ENCODE measurements at regions not wholly inside any gene's neighbourhood (a gene's known extent, or its start where the extent isn't known, plus 50 kb on each side); places are given as distances from the start of the nearest gene placed in this dataset.

GRCh38 chr1:204746838-204747442 is 61.4 kb upstream of the LRRN2 start:
- Histone ChIP-seq H3K27ac (ENCODE audit: extremely low read length, insufficient read depth, low read length) (no peak overlapping the region), H3K79me2 (ENCODE audit: insufficient read depth, low read length) (no peaks in the 10 kb centered on the region), H4K20me1 (ENCODE audit: insufficient read depth, low read length) (no peaks in the 10 kb centered on the region), H3K4me1 (ENCODE audit: insufficient read depth, low read length) (0 out of 2 replicates have a peak, but pooled peaks cover 6% of the 10 kb centered on the region), H3K36me3 (replicated peaks in 1 of 2; ENCODE audit: control insufficient read depth in 1 of 2, insufficient read depth in 2 of 2, low read length in 2 of 2) (no peaks in the 10 kb centered on the region), H3K9me3 (ENCODE audit: low read length) (no peaks in the 10 kb centered on the region), H3K4me3 (replicated peaks in 1 of 3; ENCODE audit: insufficient read depth in 1 of 3, low read depth in 2 of 3, low read length in 3 of 3) (no peak overlapping the region), H3K9ac (ENCODE audit: insufficient read depth, low read depth, low read length) (no peak overlapping the region), H3K4me2 (ENCODE audit: low read depth, low read length) (no peak overlapping the region), H2AFZ (ENCODE audit: low read length) (no peak overlapping the region), H3K27me3 (ENCODE audit: control insufficient read depth in 1 of 2, insufficient read depth in 2 of 2, low read length in 2 of 2) (peaks cover 0 to 13% of the 10 kb centered on the region in 2 experiments; a peak in 4 of 5 replicates)
- TF ChIP-seq STAG1 (CRISPR knock-in tag; IDR thresholded peaks at IDR 0.05) (peak; percentile 34), CEBPB (IDR thresholded peaks at IDR 0.05; ENCODE audit: borderline replicate concordance, low read depth, low read length) (peak; percentile 23; the same call in 1 of the 2 replicates), SMC3 (IDR thresholded peaks at IDR 0.05; ENCODE audit: low read length) (peak; percentile 22; the same call in 1 of the 2 replicates), BORCS8-MEF2B (CRISPR knock-in tag; IDR thresholded peaks at IDR 0.05) (no peak), ZBTB3 (CRISPR knock-in tag; IDR thresholded peaks at IDR 0.05; ENCODE audit: borderline replicate concordance, low read depth) (no peak)
- TF ChIP-seq, protein P1, sequence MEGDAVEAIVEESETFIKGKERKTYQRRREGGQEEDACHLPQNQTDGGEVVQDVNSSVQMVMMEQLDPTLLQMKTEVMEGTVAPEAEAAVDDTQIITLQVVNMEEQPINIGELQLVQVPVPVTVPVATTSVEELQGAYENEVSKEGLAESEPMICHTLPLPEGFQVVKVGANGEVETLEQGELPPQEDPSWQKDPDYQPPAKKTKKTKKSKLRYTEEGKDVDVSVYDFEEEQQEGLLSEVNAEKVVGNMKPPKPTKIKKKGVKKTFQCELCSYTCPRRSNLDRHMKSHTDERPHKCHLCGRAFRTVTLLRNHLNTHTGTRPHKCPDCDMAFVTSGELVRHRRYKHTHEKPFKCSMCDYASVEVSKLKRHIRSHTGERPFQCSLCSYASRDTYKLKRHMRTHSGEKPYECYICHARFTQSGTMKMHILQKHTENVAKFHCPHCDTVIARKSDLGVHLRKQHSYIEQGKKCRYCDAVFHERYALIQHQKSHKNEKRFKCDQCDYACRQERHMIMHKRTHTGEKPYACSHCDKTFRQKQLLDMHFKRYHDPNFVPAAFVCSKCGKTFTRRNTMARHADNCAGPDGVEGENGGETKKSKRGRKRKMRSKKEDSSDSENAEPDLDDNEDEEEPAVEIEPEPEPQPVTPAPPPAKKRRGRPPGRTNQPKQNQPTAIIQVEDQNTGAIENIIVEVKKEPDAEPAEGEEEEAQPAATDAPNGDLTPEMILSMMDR (CRISPR knock-in tag; IDR thresholded peaks at IDR 0.05): peak; percentile 71
- FAIRE-seq (peak; percentile 88), ATAC-seq (peak; percentile 86), DNase-seq (ENCODE audit: low spot score) (peak; percentile 40)
- in situ Hi-C loops (cut with HindIII; ENCODE audit: extremely low pct_ligation_motif_present, low pct_unique_long_range_greater_than_20kb) (no loop called here), intact Hi-C loops (cut with micrococcal nuclease; ENCODE audit: unreplicated experiment) (no loop called here)
- BruUV-seq (replicated peaks): no TSS peak
- CTCF ChIA-PET (ENCODE audit: low intra/inter-chr PET ratio, low total read pairs): no interaction called here
- POLR2A ChIA-PET: no interaction called here

DNA sequence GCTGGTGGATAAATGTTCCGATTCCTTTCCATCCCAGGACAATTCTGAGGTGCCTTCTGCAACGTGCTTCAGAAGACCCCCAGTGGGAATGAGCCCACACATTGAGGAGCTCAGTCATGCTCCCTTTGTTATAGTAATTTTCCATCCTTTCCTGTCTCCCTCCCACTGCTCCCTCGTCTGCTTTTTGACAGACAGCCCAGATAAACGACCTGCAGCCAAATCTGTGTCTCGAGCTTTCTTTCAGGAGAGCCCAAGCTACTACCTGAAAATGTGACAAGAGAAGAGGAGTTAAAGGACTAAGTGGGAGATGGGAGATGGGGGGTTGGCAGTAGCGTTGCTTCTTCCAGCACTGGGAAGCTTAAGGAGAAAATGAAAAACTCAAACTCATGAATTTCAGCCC is 65.9 kb upstream of the LRRN2 start:
- in situ Hi-C loops (cut with HindIII; ENCODE audit: extremely low pct_ligation_motif_present, low pct_unique_long_range_greater_than_20kb) (no loop called here), intact Hi-C loops (cut with micrococcal nuclease; ENCODE audit: unreplicated experiment) (no loop called here)
- FAIRE-seq (no peak), ATAC-seq (no peak), DNase-seq (ENCODE audit: low spot score) (no peak)
- H3K4me2 ChIP-seq (ENCODE audit: low read depth, low read length): peak overlapping the region; percentile 55; the same call in 1 of the 2 replicates
- H2AFZ ChIP-seq (ENCODE audit: low read length): no peak overlapping the region
- CTCF ChIA-PET (ENCODE audit: low intra/inter-chr PET ratio, low total read pairs): no interaction called here
- H3K27me3 ChIP-seq (ENCODE audit: control insufficient read depth in 1 of 2, insufficient read depth in 2 of 2, low read length in 2 of 2): peaks cover 0 to 2% of the 10 kb centered on the region in 2 experiments; a peak in 2 of 5 replicates
- H3K36me3 ChIP-seq (replicated peaks in 1 of 2; ENCODE audit: control insufficient read depth in 1 of 2, insufficient read depth in 2 of 2, low read length in 2 of 2): no peaks in the 10 kb centered on the region
- H3K4me1 ChIP-seq (ENCODE audit: insufficient read depth, low read length): 0 out of 2 replicates have a peak, but pooled peaks cover 6% of the 10 kb centered on the region
- no peak overlapping the region for H3K9ac ChIP-seq (ENCODE audit: insufficient read depth, low read depth, low read length)
- H3K27ac ChIP-seq (ENCODE audit: extremely low read length, insufficient read depth, low read length): no peak overlapping the region
- no peak overlapping the region for H3K4me3 ChIP-seq (replicated peaks in 1 of 3; ENCODE audit: insufficient read depth in 1 of 3, low read depth in 2 of 3, low read length in 3 of 3)
- no peaks in the 10 kb centered on the region for H3K9me3 ChIP-seq (ENCODE audit: low read length)
- H3K79me2 ChIP-seq (ENCODE audit: insufficient read depth, low read length): no peaks in the 10 kb centered on the region
- BruUV-seq (replicated peaks): no TSS peak
- POLR2A ChIA-PET: no interaction called here
- 20% methylated on average over 5 of the region's 6 CpGs for WGBS (ENCODE audit: low lambda C conversion rate)
- H4K20me1 ChIP-seq (ENCODE audit: insufficient read depth, low read length): no peaks in the 10 kb centered on the region
- no peak for TF ChIP-seq E2F2 (CRISPR knock-in tag; IDR thresholded peaks at IDR 0.05; ENCODE audit: borderline replicate concordance)
- TF ChIP-seq, protein P2, sequence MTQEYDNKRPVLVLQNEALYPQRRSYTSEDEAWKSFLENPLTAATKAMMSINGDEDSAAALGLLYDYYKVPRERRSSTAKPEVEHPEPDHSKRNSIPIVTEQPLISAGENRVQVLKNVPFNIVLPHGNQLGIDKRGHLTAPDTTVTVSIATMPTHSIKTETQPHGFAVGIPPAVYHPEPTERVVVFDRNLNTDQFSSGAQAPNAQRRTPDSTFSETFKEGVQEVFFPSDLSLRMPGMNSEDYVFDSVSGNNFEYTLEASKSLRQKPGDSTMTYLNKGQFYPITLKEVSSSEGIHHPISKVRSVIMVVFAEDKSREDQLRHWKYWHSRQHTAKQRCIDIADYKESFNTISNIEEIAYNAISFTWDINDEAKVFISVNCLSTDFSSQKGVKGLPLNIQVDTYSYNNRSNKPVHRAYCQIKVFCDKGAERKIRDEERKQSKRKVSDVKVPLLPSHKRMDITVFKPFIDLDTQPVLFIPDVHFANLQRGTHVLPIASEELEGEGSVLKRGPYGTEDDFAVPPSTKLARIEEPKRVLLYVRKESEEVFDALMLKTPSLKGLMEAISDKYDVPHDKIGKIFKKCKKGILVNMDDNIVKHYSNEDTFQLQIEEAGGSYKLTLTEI (CRISPR knock-in tag; conservative IDR thresholded peaks at IDR 0.05): no peak
- TF ChIP-seq NFE2L2 (IDR thresholded peaks at IDR 0.05; ENCODE audit: low read length): no peak
- TF ChIP-seq RBAK (CRISPR knock-in tag; IDR thresholded peaks at IDR 0.05): no peak
- TF ChIP-seq ZNF143 (CRISPR knock-in tag; IDR thresholded peaks at IDR 0.05): no peak
- no peak for TF ChIP-seq SMAD3 (CRISPR knock-in tag; IDR thresholded peaks at IDR 0.05)
- no peak for TF ChIP-seq NCOA2 (CRISPR knock-in tag; IDR thresholded peaks at IDR 0.05)
